ENCODE measurements at regions not wholly inside any gene's neighbourhood (a gene's known extent, or its start where the extent isn't known, plus 50 kb on each side); places are given as distances from the start of the nearest gene placed in this dataset.

DNA sequence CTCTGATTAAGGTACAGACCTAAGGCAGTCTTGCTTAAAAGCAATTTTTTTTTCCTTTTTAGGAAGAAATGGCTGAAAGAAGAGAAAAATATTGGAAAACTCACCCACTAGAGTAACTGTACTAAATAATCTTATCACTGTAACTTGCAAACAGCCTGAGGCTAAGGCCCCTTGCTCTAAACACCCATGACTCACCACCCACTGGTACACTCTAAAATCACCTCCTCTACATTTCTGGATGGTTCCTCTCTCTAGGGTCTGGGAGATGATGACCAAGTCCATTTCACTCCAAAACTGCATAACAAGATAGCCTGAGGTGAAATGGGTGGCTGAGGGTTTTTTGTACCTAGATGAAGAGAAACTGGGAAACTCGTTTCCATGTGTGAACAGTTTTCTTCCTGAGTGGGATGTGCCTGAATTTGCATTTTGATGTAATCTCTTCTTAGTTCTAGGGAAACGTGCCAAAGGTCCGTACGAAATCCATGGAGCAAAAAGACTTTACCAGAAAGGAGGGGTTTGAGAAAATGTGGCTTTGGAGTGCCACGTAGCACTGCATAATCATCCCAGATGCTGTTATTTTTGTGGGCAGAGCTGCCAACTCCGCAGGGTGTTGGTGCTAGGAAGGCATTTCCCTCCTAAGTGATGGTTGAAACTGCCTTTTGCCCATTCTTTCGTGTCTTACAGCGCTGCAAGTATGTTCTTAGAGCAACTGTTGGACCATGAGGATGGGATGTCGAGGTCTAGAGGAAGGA, 113.5 kb upstream of the C10orf90 start:
- no peak for DNase-seq (ENCODE audit: low read depth in 4 of 4, low spot score in 3 of 4)

DNA sequence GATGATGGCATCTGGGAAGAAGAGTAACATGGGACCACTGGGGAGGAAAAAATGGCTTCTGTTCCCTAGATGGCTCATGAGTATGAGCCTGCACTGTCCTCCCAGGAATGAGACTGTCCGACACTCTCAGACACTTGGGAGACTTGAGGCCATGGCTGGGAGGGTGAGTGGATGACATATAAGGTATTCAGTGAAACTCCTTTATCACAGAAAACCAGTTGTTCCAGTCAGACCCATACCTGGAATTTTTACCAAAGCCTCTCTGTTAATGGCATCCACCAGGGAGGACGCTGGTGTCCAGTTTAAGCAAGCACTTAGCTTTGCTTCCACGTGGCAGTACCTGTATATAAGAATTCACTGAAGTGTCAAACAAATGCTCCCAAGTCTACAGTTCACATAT, 116.7 kb upstream of the C10orf90 start:
- no peak for DNase-seq (ENCODE audit: low read depth in 4 of 4, low spot score in 3 of 4)

DNA sequence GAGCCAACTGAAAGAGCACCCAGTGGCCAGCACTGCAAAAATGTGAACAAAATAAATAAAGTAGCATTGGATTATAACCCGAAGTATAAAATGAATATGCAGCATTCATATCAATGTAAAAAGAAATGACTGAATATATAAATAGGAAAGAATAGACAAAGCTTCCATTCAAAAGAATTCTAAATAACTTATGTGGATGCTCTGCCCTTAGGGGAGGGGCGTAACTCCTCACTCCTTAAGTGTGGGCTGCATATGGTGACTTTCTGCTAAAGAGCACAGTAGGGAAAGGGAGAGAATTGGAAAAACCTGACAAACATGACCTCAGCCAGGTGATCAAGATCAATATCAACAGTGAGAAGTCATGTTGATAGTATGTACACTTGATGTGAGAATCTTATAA, 109.9 kb upstream of the DOCK1 start:
- no peak for DNase-seq (ENCODE audit: low read depth in 4 of 4, low spot score in 3 of 4)

DNA sequence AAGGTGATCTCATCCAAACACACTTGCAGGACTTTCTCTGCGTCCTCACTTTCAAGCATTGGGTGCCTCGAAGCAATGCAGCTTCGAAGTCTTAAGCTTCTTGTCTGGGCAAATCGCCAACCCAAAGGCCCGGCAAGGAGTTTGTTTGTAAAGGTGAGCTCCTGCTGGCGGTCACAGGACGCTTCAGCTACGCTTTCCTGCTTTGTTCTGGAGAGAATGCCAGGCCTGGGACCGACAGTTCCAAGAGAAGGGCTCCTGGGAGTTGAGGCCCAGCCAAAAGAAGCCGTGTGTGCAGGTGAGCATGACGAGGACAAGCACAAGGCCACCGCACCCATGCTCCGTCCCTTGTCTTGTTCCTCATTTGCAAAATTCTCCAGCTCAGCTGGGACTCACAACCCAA, 106.6 kb upstream of the DOCK1 start:
- DNase-seq (ENCODE audit: low read depth in 4 of 4, low spot score in 3 of 4) = no peak

DNA sequence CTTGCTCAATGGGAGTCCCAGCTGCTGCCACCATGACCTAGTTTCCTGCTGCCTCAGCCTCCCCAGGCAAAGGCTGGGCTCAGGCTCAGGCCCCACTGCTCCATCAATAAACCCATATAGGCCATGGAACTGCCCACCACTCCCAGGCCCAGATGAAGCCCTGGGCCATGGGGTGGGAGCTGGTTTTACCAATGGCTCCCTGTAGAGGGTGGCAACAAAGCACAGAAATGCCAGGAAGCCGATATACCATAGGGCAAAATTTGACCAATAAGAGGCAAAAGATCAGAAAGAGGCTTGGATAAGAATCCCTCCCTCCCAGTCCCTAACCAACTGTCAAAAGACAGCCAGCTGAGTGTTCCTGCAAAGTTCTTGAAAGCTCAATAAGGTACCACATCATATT, 101.8 kb upstream of the DOCK1 start:
- no peak for DNase-seq (ENCODE audit: low read depth in 4 of 4, low spot score in 3 of 4)

DNA sequence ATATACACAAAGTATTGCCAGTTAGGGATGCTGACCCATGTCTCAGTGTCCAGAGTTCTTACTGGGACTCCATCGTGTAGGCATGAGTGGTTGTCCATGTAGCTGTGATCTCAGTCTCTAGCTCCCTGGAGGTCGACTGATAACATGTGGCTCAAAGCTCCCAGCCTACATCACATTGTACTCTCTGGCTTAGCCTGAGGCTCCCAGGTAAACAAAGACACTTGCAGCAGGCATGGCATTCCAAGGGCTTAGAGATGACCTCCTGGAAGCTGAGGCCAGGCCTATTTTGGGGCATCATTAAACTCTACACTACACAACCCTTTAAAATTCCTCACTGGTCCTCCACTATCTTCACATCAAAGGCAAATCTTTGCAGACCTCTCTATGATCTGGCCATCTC, 100.8 kb upstream of the DOCK1 start:
- DNase-seq (ENCODE audit: low read depth in 4 of 4, low spot score in 3 of 4) = no peak

DNA sequence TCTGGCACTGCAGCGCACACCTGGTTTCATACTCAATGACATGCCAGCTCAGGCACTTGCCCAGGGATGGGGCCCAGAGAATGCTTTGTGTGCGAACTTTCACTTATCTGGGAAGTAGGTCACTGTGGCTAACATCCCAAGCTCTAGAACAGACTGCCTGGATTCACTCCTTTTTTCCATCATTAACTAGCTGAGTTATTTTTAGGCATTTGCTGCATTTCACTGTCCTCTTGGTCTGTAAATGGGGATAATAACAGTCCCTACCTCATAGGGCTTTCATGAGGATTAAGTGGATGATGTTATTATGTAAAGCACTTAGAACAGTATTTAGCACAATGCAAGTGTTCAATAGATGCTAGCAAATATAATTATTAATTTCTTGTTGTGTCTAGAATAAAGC, 98.7 kb upstream of the DOCK1 start:
- DNase-seq (ENCODE audit: low read depth in 4 of 4, low spot score in 3 of 4) = no peak

DNA sequence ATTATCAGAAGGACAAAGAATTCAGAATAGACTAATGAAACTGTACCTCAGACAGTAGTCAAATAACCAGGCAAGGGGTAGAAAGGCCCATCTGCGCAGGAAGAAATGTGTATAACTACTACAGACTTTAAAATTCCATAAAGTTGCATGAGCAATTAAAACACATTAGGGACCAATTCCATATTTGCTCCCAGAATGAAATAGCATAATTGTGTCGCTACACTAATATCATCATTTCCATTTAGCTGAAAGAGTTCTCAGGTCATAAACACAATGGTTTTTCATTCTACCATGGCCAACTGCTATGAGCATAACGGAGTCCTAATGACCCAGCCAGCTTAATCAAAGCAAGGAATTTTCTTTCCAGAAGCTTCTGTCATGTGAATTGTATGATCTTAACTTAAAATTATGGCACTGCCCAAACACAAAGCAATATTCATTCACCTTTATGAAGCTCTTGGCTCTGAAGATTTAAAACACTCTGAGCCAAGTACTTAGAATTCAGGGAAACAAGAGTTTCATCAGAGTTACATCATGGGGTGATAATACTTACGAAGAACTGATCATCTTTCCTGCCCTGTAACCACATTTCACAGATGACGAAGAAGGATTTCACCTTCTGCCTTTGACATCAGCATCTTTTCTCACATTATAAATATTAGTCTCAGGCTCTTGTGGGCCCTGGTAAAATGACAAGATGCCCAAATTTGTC, 98.1 kb upstream of the DOCK1 start:
- DNase-seq (ENCODE audit: low read depth in 4 of 4, low spot score in 3 of 4) = no peak

DNA sequence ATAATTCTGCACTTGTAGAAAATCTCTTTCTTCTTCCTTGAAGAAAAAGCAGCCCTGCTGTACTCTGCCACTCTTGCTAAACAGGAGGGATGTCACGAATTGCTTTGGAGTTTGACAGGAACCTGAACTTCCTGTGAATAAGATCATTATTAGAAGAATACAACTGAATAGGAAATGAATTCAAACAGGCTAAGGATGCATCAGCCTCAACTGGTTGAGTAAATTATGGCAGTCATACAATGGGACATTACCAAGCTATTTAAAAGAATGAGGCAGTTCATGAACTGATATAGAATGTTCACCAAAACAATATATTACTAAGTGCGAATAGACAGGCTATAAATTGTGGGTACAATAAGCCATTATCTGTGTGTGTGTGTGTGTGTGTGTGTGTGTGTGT, 97.1 kb upstream of the DOCK1 start:
- no peak for DNase-seq (ENCODE audit: low read depth in 4 of 4, low spot score in 3 of 4)

DNA sequence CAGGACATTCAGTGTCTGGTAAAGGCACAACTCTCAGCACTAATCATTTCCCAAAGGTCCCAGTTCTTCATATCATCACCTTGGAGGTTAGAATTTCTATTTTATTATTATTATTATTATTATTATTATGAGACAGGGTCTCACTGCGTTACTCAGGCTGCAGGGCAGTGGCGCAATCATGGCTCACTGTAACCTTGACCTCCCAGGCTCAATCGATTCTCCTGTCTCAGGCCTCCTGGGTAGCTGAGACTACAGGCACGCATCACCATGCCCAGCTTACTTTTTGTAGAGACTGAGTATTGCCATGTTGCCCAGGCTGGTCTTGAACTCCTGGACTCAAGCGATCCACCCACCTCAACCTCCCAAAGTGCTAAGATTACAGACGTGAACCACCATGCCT, 91.8 kb upstream of the DOCK1 start:
- DNase-seq (ENCODE audit: low read depth in 4 of 4, low spot score in 3 of 4) = no peak

DNA sequence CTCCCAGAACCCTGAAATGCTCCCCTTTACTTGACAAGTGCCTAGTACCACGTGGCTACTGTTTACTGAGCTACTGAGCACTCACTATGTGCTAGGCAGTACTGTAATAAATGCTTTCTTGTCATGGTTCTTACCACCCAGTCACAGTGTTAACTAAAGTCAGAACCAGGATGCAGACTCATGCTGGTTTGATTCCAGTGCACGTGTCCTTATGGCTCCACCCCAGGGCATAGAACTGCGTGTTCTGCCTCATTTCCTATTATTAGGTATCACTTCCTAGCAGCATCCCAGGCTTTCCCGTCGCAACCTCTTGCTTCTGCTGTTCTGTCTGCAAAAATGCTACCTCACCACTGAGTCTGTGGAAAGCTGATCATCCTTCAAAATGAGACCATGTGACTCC, 71.7 kb upstream of the DOCK1 start:
- DNase-seq (ENCODE audit: low read depth in 4 of 4, low spot score in 3 of 4) = no peak

DNA sequence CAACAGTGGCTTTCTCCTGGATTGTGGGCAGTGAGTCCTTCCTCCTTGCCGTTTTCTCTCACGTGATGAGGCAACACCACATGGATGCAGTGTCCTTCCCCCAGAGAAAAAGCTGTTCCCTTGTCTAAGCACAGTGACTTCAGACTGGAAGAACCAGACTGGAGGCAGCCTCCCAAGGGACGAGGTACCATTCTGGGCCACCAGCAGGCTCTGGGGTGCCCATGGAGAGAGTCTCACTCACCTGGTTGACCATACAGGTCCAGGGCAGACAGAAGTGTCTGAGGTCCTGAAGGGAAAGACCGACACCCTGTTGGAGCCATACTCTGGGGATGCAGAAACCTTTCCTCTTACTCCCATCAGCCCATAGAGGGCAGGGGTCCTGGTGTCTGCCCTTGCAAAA, 69.2 kb upstream of the DOCK1 start:
- no peak for DNase-seq (ENCODE audit: low read depth in 4 of 4, low spot score in 3 of 4)

DNA sequence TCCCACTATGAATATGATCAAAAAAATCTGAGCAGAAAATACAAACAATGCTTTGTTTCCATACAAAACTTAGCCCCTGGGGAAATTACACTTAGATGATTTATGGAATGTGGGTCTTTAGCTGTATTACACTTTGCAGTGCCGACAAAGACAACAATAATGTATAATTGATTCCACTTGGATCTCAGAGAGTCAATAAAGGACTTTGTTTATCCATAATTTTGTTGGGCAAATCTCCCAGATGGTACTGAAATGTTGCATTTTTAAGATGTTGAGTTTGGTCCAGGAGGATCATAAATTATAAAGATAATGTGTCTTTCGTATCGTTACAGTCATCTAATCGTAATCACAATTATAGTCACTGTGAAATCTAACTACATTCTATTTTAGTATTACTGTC, 66.9 kb upstream of the DOCK1 start:
- peak in 1 of 4 donors; percentile 11 for DNase-seq (ENCODE audit: low read depth in 4 of 4, low spot score in 3 of 4)

DNA sequence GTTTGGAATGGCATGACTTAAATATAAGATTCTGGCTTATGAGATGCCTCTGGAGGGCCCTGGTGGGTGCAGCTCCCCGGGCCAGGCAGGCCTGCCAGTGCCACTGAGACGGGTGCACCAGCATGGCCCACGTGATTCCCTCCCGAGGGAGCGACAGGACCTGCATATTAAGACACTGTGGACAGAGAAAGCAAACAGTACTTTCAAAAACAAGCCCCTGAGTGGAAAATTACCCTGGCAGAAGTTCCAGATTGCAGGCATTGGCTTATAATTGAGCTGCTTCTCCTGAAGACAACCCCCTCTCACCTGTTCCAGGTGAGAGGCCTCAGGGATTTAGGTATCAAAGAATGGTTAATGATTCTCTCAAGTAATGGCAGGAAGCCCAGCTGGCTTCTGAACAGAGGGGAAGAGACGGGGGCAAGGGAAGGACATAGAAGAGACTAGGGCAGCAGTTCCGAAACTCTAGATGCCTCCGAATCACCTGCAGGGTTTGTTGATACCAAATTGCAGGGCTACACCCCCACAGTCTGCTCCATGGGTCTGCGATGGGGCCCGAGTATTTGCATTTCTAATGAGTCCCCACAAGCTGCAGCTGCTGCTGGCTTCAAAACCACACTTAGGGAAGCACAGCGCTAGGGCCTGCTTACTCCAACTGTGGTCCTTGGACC, 66.0 kb upstream of the DOCK1 start:
- peak in 3 of 4 donors; percentile 32 to 57 (median 41) for DNase-seq (ENCODE audit: low read depth in 4 of 4, low spot score in 3 of 4)

DNA sequence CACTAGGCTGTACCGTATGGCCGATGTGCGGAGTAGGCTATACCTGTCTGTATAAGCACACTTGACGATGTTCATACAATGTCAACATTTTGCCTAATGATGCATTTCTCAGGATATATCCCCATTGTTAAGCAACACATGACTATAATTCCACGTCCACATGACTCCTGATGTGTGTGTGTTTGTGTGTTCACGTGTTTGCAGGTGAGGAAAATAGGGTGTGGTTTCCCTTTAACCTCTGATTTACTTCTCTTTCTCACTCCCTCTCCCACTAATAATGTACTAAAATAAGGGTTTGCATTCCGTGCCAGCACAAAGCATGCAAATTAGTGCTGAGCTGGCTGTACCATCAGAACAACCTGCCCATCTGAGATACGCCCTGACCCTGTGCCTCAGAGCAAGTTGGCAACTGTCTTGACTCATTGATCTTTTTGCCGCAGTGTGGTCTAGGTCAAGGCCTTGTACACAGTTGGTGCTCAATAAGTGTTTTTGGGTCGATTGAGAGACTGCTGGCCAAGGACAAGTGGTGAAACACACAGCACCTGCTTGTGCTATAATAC, 64.6 kb upstream of the DOCK1 start:
- no peak for DNase-seq (ENCODE audit: low read depth in 4 of 4, low spot score in 3 of 4)

DNA sequence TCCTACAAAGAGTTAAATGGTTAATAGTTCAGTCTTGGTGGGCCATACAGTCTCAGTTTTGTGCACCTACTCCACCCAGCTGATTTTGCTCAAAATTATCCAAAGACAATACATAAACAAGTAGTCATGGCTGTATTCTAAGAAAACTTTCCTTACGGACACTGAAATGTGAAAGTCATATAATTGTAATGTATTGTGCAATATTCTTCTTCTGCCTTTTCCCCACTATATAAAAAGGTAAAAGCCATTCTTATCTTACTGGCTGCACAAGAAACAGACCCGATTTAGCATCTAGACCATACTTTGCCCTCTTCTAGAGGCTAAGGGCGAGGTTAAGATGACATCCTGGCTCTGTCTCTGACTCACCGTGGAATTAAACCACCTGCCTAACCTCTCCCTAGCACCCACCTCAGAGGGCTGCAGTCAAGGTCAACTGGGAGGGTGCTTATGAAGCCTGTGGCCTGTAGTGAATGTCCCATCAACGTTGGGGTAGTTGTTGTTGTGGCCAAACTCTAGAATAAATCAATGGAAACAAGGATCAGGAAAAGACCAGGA, 63.8 kb upstream of the DOCK1 start:
- DNase-seq (ENCODE audit: low read depth in 4 of 4, low spot score in 3 of 4) = no peak

DNA sequence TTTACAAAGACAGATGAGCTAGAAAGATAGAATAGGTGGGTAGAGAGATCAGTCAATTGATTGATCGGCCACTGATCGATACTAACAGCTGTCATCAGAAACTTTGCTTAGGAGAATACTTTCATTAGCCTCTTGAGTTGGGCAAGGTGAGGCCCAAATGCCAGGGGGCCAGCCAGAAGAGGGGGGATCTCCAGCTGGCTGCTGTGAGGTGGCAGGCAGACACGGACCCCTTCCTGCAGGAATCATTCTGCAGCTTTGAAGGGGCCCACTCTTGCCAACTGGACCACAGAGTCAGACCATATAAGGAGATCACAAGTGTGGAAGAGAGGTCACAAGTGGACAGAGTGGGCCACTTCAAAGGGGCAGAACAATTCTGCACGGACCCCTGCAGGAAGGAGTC, 62.9 kb upstream of the DOCK1 start:
- no peak for DNase-seq (ENCODE audit: low read depth in 4 of 4, low spot score in 3 of 4)

DNA sequence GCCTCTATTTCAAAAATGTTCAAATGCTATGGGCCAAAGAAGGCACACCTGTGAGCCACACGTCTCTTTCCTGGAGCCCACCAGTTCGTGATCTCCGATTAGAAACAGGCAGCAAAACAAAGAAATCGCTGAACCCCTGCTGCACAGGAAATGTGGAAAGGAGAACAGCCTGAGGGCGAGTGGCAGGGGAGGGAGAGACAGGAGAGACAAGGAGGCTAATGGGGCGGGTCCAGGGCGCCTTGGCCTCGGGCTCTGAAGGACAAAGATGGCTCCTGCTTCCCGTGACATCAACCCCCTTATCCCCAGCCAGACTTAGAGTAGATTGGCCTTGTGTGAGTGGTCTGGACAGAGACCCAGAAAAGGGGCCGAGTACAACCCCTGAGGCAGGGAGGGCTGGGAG, 62.4 kb upstream of the DOCK1 start:
- DNase-seq (ENCODE audit: low read depth in 4 of 4, low spot score in 3 of 4) = no peak

DNA sequence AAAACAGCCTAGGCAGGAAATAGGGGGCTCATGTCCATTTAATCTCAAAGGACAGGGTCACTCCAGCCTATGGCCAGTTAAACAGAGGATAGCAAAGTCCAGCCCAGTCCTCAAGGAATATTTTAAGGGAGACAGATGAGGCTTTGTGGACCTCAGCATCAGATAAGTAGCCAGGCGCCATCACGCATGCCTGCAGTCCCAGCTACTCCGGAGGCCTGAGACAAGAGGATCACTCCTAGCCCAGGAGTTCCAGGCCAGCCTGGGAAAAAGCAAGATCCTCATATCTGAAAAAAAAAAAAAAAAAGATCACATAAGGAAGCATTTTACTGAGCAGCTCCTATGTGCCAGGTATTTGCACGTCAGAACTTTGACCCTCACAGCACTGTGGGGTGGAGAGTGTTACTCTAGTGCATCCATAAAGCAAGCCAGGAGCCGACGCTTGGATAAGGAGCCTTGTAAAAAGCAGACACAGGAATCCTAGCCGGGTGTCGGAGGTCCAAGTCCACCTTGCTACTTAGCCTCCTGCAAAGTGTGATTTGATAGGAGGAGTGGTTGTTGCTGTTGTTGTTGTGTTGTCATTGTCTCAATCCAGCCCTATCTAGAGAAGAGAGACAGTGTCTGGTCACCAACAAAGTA, 61.8 kb upstream of the DOCK1 start:
- no peak for DNase-seq (ENCODE audit: low read depth in 4 of 4, low spot score in 3 of 4)

DNA sequence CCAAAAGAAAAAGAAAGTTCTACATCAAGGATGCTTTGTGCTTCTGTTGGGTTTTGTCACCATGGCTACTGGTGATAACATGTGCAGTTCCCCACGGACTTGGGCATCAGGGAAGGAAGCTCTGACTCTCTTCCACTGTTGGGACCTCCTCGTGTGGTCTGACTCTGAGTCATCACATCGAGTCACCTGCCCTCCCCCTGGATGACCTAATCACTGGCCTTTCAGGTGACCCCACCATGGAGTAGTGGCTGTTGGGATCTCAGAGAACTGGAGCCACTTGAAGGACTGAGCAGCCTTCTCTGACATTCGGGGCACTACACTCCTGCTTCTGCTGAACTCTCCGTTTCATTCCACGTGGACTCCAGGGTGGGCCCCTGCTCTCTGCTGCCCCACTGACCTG, 60.8 kb upstream of the DOCK1 start:
- DNase-seq (ENCODE audit: low read depth in 4 of 4, low spot score in 3 of 4) = no peak

DNA sequence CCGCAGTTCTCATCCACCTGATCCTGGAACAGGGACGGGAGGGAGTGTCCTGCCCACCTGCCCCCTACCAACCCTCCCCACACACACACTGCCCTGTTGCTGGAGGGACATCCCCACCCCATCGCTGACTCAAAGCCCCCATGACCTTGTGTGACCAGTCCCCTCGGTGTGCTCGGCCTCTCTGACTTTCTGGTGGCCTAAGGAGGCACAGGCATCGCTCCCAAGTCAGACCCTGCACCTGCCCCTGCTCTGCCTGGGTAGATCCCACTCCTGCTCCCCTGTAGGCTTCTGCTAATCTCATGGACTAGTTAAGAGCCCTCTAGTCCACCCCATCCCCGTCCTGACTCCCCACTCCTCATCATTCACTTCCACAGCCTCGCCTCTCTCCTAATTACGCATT, 58.8 kb upstream of the DOCK1 start:
- no peak for DNase-seq (ENCODE audit: low read depth in 4 of 4, low spot score in 3 of 4)
